ENCODE measurements at regions not wholly inside any gene's neighbourhood (a gene's known extent, or its start where the extent isn't known, plus 50 kb on each side); places are given as distances from the start of the nearest gene placed in this dataset.

DNA sequence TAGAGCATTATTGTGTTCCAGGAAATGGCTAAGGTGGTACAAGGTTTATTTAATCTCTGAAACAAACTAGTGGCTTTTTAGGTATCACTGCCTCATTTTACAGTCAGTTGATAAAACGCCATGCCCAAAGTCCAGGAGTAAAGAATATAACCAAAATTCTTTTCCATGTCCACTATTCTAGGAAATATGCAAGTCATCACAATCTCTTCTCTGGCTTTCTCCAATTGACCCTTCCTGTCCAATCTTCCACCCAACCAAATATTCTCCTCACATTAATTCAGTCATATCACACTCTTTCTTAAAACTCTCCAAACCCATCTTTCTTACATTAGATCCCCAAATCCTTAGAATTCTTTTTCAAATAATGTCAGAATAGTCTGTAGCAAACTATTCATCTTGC lies 1110.0 kb upstream of the CDH8 start:
- TF ChIP-seq FOXP2 (optimal IDR thresholded peaks at IDR 0.05; ENCODE audit: control extremely low read depth, extremely low read length, insufficient read depth): no peak
- TF ChIP-seq EZH2 (IDR thresholded peaks at IDR 0.05): no peak

Data from SK-N-MC (cell line).